ENCODE measurements at regions not wholly inside any gene's neighbourhood (a gene's known extent, or its start where the extent isn't known, plus 50 kb on each side); places are given as distances from the start of the nearest gene placed in this dataset.
"Not testable (repeated sequence)": the region's sequence is repeated elsewhere in the genome, so short reads cannot be mapped to it uniquely, and the experiment has no call there.

- DNase-seq (ENCODE audit: low spot score), result peak; percentile 26
Measured at GRCh38 chr4:14375816-14376215, 626.5 kb upstream of the CPEB2 start.

- no peak for DNase-seq (ENCODE audit: low spot score)
Measured at GRCh38 chr4:14379183-14379582, 623.1 kb upstream of the CPEB2 start.

GRCh38 chr4:14383652-14384051, 618.6 kb upstream of the CPEB2 start:
- DNase-seq (ENCODE audit: low spot score), result no peak

GRCh38 chr4:14384824-14385223, 617.5 kb upstream of the CPEB2 start:
- DNase-seq (ENCODE audit: low spot score), result no peak

GRCh38 chr4:14386196-14386595, 616.1 kb upstream of the CPEB2 start:
- DNase-seq (ENCODE audit: low spot score), result no peak

GRCh38 chr4:14387647-14388046, 614.6 kb upstream of the CPEB2 start:
- DNase-seq (ENCODE audit: low spot score), result no peak

- no peak for DNase-seq (ENCODE audit: low spot score)
Measured at GRCh38 chr4:14392378-14392777, 609.9 kb upstream of the CPEB2 start.

- no peak for DNase-seq (ENCODE audit: low spot score)
Measured at GRCh38 chr4:14396183-14396582, 606.1 kb upstream of the CPEB2 start.

GRCh38 chr4:14399848-14400247, 602.4 kb upstream of the CPEB2 start:
- no peak for DNase-seq (ENCODE audit: low spot score)

GRCh38 chr4:14400307-14400706, 602.0 kb upstream of the CPEB2 start:
- DNase-seq (ENCODE audit: low spot score), result no peak

- no peak for DNase-seq (ENCODE audit: low spot score)
Measured at GRCh38 chr4:14403132-14403531, 599.1 kb upstream of the CPEB2 start.

- no peak for DNase-seq (ENCODE audit: low spot score)
Measured at GRCh38 chr4:14404730-14405129, 597.6 kb upstream of the CPEB2 start.

- DNase-seq (ENCODE audit: low spot score), result no peak
Measured at GRCh38 chr4:14410516-14410915, 591.8 kb upstream of the CPEB2 start.

- no peak for DNase-seq (ENCODE audit: low spot score)
Measured at GRCh38 chr4:14415146-14415545, 587.1 kb upstream of the CPEB2 start.

GRCh38 chr4:14419516-14419915, 582.8 kb upstream of the CPEB2 start:
- DNase-seq (ENCODE audit: low spot score), result no peak

GRCh38 chr4:14426297-14426696, 576.0 kb upstream of the CPEB2 start:
- not testable (repeated sequence) for DNase-seq (ENCODE audit: low spot score)

- DNase-seq (ENCODE audit: low spot score), result no peak
Measured at GRCh38 chr4:14428125-14428524, 574.2 kb upstream of the CPEB2 start.

- DNase-seq (ENCODE audit: low spot score), result no peak
Measured at GRCh38 chr4:14431155-14432134, 570.8 kb upstream of the CPEB2 start.

GRCh38 chr4:14434483-14434882, 567.8 kb upstream of the CPEB2 start:
- DNase-seq (ENCODE audit: low spot score), result no peak

- peak; percentile 9 for DNase-seq (ENCODE audit: low spot score)
Measured at GRCh38 chr4:14434916-14435315, 567.4 kb upstream of the CPEB2 start.

- no peak for DNase-seq (ENCODE audit: low spot score)
Measured at GRCh38 chr4:14441561-14441960, 560.7 kb upstream of the CPEB2 start.

GRCh38 chr4:14445882-14446281, 556.4 kb upstream of the CPEB2 start:
- DNase-seq (ENCODE audit: low spot score), result no peak

GRCh38 chr4:14446311-14446710, 556.0 kb upstream of the CPEB2 start:
- DNase-seq (ENCODE audit: low spot score), result no peak

- DNase-seq (ENCODE audit: low spot score), result no peak
Measured at GRCh38 chr4:14446904-14447303, 555.4 kb upstream of the CPEB2 start.

All from AG20443 (cell line).